Mesodermal cell (in vitro differentiated cells): ENCODE measurements at regions not wholly inside any gene's neighbourhood (a gene's known extent, or its start where the extent isn't known, plus 50 kb on each side); places are given as distances from the start of the nearest gene placed in this dataset.
A peak's percentile ranks its signal among the peaks of the same experiment; 100 is the strongest.

Source experiments
- H3K27ac ChIP-seq: 2 replicates; pipeline ENCODE4 v1.7.0; 2013; ENCODE audit warnings: mild to moderate bottlenecking, low read depth, low read length, moderate library complexity; ENCODE audit not compliant: severe bottlenecking
- H3K36me3 ChIP-seq: 2 replicates; pipeline ENCODE4 v1.7.1; 2013; ENCODE audit warnings: mild to moderate bottlenecking, low read length, moderate library complexity; ENCODE audit not compliant: control insufficient read depth, insufficient read depth
- H3K4me1 ChIP-seq: one replicate; pipeline ENCODE4 v1.7.1; 2013; ENCODE audit warnings: mild to moderate bottlenecking, low read length; ENCODE audit not compliant: insufficient read depth, control insufficient read depth, poor library complexity, severe bottlenecking
- H3K4me3 ChIP-seq: 2 replicates; pipeline ENCODE4 v1.7.0; 2013; ENCODE audit warnings: low read length, control low read depth, mild to moderate bottlenecking; ENCODE audit not compliant: insufficient read depth, poor library complexity, severe bottlenecking; ENCODE audit errors: extremely low read depth
- H3K9me3 ChIP-seq: 2 replicates; pipeline ENCODE4 v1.7.1; 2013; ENCODE audit warnings: mild to moderate bottlenecking, low read length, moderate library complexity; ENCODE audit not compliant: control insufficient read depth
- WGBS, 2 experiments: methylation state at CpG; one replicate each; pipeline ENCODE4 v1.1.5; 2013; ENCODE audit warnings: missing lambda C conversion rate in 2 of 2; ENCODE audit not compliant: insufficient coverage in 2 of 2; 5-methylcytosine and 5-hydroxymethylcytosine counted together

DNA sequence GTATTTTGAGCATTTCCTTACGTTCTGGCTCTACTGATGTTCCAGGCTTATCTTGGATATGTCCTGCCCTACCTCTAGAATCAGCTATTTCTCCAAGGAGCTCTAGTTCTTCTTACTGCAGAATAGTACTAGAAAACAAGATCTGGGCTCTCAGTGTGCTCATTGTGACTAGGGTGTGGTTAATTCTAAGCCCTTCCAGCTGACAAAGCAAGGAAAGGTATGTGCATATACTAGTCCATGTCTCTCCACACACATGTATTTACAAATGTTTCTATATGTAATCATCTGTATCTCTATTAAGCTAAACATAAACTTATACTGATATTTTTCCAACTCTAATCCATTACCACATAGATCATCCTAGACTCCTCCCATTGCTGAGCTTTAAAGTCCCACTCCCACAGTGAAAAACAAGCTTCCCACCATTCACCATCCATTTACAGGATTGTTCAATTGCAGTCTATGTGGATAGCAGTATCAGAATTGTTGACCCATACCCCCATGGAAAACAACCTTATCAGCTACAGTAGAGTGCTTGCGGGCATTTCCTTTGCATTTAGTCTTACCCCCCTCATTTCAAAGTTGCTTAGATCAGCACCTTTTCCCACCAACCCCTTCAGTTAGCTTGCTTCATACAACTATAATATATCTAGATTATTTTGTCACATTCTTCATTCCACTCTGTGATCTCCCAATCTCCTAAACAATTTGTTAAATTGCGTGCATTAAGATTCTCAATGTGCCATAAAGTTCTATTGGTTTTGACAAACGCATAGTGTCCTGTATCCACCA is 194.5 kb downstream of the SOX9 start:
- no peak overlapping the region for H3K4me3 ChIP-seq
- WGBS, 2 experiments: 100% methylated on average over 3 of the region's 4 CpGs
- no peak overlapping the region for H3K27ac ChIP-seq
- no peaks in the 10 kb centered on the region for H3K4me1 ChIP-seq
- H3K9me3 ChIP-seq: no peaks in the 10 kb centered on the region
- no peaks in the 10 kb centered on the region for H3K36me3 ChIP-seq

DNA sequence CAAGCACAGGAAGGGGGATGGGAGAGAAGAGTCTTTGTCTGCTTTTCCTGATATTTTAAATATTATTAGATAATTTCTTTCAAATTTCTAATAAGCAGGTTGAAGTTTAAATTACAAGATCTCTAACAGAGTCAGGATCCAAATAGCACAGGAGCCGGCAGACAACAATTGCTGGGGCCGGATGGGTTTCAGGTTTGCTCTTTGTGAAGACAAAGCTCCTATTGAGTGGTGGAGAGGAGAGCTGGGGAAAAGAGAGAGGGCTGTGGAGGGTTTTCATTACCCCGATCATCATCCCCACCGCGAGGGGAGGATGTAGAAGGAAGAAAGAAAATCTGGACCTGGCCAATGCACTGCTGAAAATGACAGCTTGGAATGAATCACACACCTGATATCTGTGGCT is 197.3 kb downstream of the SOX9 start:
- no peaks in the 10 kb centered on the region for H3K4me1 ChIP-seq
- no peaks in the 10 kb centered on the region for H3K36me3 ChIP-seq
- H3K27ac ChIP-seq: no peak overlapping the region
- WGBS, 2 experiments: 71 to 80% methylated on average over 1 to 2 of the region's 5 CpGs
- no peak overlapping the region for H3K4me3 ChIP-seq
- no peaks in the 10 kb centered on the region for H3K9me3 ChIP-seq

DNA sequence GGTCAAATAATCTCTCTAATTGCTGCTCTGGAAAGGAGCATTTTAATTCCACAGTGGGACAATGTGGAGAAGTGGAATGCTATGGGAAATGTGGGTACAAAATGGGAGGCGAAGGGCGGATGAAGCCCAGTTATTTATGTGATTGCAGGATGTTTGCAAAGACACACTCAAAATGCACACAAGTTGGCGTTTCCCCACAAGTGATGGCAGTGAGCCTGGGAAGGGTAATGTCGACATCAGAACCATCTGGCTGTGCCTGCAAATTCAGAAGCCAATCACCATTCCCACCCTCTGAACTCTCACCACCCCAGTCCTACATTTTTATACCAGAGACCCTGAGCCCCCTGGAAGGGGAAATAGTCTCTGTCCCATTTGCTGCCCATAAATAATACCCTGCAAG is 201.1 kb downstream of the SOX9 start:
- H3K27ac ChIP-seq: no peak overlapping the region
- no peaks in the 10 kb centered on the region for H3K4me1 ChIP-seq
- H3K36me3 ChIP-seq: no peaks in the 10 kb centered on the region
- no peak overlapping the region for H3K4me3 ChIP-seq
- H3K9me3 ChIP-seq: no peaks in the 10 kb centered on the region
- 89 to 90% methylated on average over 3 of the region's 4 CpGs for WGBS, 2 experiments

DNA sequence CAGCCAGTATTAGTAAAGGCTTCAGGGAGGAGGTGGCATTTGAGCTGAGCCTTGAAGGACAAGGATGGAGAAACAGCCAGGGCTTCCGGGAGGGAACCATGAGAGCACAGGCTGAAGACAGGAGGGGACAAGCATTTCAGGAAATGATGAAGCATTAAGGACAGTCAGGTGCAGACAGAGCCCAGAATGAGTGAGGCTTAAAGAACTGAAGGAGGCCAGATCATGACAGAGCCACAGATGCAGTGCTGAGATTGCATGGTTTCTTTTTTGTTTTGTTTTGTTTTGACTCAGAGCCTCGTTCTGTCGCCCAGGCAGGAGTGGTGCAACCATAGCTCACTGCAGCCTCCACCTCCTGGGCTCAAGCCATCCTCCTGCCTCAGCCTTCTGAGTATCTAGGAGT is 211.5 kb downstream of the SOX9 start:
- Histone ChIP-seq H3K27ac (no peak overlapping the region), H3K9me3 (no peaks in the 10 kb centered on the region), H3K4me3 (no peak overlapping the region), H3K4me1 (peaks cover 21% of the 10 kb centered on the region), H3K36me3 (no peaks in the 10 kb centered on the region)
- 95 to 100% methylated on average over 1 to 2 of the region's 3 CpGs for WGBS, 2 experiments

DNA sequence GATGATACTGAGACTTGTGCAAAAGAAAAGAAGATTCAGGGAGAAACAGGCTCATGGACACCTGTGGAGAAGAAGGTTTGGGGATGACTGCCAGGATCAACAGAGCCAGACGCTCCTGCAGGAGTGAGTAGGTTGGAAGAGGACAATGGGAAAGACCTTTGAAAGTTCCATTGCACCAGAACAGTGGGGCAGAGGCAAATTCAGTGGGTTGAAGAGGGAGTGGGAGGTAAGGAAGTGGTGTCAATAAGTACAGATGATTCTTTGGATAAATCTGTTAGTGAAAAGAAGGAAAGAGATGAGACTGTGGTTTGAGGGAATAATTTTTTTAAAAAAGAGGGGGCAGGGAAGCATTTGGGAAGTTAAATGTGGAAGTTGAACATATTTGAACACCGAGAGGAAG is 212.8 kb downstream of the SOX9 start:
- Histone ChIP-seq H3K27ac (no peak overlapping the region), H3K4me3 (no peak overlapping the region), H3K36me3 (no peaks in the 10 kb centered on the region), H3K9me3 (no peaks in the 10 kb centered on the region), H3K4me1 (peaks cover 33% of the 10 kb centered on the region)
- 88 to 100% methylated on average over 2 of the region's 2 CpGs for WGBS, 2 experiments

DNA sequence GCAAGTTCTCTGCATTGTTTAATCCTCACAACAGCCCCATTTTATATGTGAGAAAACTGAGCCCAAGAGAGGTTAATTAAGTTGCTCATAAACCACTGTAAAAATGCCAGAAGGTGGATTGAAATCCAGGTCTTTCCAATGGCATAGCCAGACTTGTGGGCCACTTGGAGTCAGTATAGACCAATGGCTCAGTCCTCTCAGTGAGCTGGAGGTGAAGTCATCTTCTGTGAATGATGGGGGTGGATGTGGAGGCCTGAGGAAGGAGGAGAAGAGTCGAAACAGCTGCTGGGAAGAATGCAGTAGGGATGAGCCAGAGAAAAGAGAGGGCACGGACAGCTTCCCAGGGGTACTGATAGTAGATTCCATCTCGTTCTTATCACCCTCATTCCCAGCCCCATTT is 213.4 kb downstream of the SOX9 start:
- H3K36me3 ChIP-seq: no peaks in the 10 kb centered on the region
- WGBS, 2 experiments: 80 to 92% methylated on average over 1 to 2 of the region's 3 CpGs
- peaks cover 39% of the 10 kb centered on the region for H3K4me1 ChIP-seq
- H3K9me3 ChIP-seq: no peaks in the 10 kb centered on the region
- H3K27ac ChIP-seq: no peak overlapping the region
- no peak overlapping the region for H3K4me3 ChIP-seq

DNA sequence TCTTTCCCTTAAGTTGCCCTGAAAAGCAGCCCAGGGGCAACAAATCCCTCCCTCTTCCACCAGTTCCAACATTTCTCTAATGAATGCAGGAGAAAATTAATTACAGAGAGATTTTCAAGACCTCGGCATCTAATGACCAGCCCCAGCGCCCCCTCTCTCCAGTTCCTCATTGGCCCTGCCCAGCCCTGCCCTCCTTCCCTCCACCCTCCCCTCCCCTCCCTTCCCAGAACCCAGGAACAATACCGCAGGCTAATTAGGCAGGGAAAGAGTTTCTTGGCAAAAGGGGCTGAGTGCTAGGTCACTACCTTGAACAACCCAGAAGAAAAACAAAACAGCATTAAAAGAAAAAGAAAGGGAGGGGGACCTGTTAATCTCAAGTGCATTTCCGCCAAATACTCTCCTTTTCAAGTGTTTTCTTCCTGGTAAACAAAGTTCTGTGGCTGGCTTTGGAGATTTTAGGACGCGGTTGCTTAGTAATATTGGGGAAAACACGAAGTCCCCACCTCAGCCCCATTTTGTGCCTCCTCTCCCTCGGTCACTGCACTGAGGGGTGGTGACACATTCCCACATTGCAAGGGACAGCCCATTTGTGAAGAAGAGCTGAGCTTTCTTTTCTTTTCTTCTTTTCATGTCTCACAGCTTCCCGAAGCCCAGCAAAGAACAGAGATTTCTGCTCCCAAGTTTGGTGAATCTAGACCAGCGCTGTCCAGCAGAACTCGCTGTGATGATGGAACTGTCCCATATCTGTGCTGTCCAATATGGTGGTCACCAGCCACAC is 215.4 kb downstream of the SOX9 start:
- H3K4me3 ChIP-seq: no peak overlapping the region
- H3K27ac ChIP-seq: peak overlapping the region; percentile 60
- H3K9me3 ChIP-seq: no peaks in the 10 kb centered on the region
- H3K36me3 ChIP-seq: no peaks in the 10 kb centered on the region
- peaks cover 56% of the 10 kb centered on the region for H3K4me1 ChIP-seq
- WGBS, 2 experiments: 70 to 93% methylated on average over 6 to 7 of the region's 11 CpGs

GRCh38 chr17:72336804-72337070 is 215.9 kb downstream of the SOX9 start:
- Histone ChIP-seq H3K36me3 (no peaks in the 10 kb centered on the region), H3K27ac (peak overlapping the region; percentile 14), H3K9me3 (no peaks in the 10 kb centered on the region), H3K4me1 (peaks cover 54% of the 10 kb centered on the region), H3K4me3 (no peak overlapping the region)
- WGBS, 2 experiments: 100% methylated on average over 1 of the region's 1 CpG

GRCh38 chr17:72338304-72338703 is 217.5 kb downstream of the SOX9 start:
- no peaks in the 10 kb centered on the region for H3K36me3 ChIP-seq
- no peak overlapping the region for H3K4me3 ChIP-seq
- peaks cover 58% of the 10 kb centered on the region for H3K4me1 ChIP-seq
- no CpG with 5 or more reads among the region's 2 CpGs for WGBS, 2 experiments
- H3K9me3 ChIP-seq: no peaks in the 10 kb centered on the region
- peak overlapping the region; percentile 99 for H3K27ac ChIP-seq

GRCh38 chr17:72338847-72339790 is 218.3 kb downstream of the SOX9 start:
- WGBS, 2 experiments: 51 to 78% methylated on average over 4 to 9 of the region's 12 CpGs
- Histone ChIP-seq H3K4me1 (peaks cover 58% of the 10 kb centered on the region), H3K9me3 (no peaks in the 10 kb centered on the region), H3K4me3 (no peak overlapping the region), H3K27ac (peak overlapping the region; percentile 99), H3K36me3 (no peaks in the 10 kb centered on the region)
